GM18502 (cell line): ENCODE measurements at regions not wholly inside any gene's neighbourhood (a gene's known extent, or its start where the extent isn't known, plus 50 kb on each side); places are given as distances from the start of the nearest gene placed in this dataset.

Source experiments
- ATAC-seq: cut with Tn5 transposase; IDR thresholded peaks from one replicate; pipeline ENCODE4 v1.9.1; 2021; ENCODE audit warnings: mild to moderate bottlenecking; ENCODE audit not compliant: unreplicated experiment, poor library complexity

DNA sequence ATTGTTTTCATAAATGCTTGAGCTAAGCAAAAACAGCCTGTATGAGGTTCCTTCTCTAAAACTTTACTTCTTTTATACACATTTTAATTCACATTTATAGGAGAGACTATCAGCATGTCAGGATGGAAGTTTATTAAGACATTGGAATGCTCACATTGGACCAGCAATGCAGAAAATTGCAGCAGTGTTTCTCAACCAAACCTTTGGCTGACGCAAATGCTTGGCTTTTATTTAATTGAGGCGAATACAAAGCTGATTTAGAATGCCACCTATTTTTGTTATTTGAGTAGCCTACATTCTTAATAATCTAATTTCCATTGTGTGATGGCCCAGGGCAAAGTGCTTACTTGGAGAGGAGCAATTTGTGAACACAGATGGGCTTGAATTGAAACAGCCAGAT lies 283.2 kb downstream of the ARL4A start:
- no peak for ATAC-seq

DNA sequence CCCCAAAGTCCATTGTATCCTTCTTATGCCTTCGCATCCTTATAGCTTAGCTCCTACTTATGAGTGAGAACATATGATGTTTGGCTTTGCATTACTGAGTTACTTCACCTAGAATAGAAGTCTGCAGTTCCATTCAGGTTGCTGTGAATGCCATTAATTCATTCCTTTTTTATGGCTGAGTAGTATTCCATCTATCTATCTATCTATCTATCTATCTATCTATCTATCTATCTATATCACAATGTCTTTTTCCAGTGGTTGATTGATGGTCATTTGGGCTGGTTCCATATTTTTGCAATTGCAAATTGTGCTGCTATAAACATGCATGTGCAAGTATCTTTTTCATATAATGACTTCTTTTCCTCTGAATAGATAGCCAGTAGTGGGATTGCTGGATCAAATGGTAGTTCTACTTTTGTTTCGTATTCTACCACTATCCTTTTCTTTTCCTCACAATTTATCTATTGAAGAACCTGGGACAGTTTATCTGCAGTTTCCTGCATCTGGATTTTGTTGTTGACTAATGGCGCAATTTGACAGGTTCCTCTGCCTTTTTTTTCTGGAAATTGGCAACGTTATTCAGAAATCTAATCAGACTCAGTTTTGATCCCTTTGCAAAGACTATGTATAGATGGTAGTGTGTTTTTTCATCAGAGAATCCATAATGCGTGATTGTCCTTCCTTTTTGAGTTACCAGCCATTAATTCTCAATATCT lies 287.2 kb downstream of the ARL4A start:
- no peak for ATAC-seq

- ATAC-seq = no peak
Observed at GRCh38 chr7:12975412-12975811, 288.0 kb downstream of the ARL4A start.

- ATAC-seq = no peak
Observed at GRCh38 chr7:12979181-12979580, 291.7 kb downstream of the ARL4A start.

- ATAC-seq = no peak
Observed at GRCh38 chr7:12982178-12982577, 294.7 kb downstream of the ARL4A start.

GRCh38 chr7:12984117-12984516 lies 296.7 kb downstream of the ARL4A start:
- no peak for ATAC-seq

DNA sequence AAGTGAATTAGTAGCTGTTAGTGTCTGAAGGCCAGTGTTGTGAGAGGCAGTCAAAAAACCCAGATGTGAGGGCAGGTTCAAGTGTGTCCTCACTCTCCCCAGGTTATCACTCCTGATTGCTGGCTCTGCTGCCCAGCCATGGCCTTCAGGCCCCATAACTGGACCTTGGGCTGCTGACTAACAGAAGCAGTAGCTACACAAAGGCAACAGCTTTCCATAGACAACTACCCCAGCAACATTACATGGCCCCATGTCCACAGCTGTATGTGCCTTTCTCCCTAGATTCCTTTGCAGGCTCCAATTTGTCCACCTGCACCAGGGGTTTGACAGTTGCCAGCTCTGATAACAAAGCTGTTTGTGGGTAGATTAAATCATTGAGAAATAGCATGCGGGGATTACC lies 297.8 kb downstream of the ARL4A start:
- ATAC-seq = no peak

- no peak for ATAC-seq
Observed at GRCh38 chr7:12985752-12986151, 298.3 kb downstream of the ARL4A start.

- no peak for ATAC-seq
Observed at GRCh38 chr7:12987238-12987637, 299.8 kb downstream of the ARL4A start.

DNA sequence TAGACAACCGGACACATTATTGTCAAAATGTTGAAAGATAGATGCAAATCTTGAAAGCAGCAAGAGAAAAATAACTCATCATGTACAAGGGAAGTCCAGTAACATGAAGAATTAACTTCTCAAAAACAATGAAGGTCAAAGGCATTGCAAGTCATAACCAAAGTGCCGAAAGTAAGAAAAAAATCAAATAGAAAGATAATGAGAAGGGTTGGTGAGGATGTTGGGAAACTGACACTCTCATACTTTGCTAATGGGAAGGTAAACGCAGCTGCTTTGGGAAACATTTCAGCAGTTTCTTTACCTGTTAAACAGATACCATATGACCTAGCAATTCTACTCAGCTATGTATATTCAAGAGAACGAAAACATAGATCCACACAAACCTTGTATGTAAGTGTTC lies 303.0 kb downstream of the ARL4A start:
- ATAC-seq = no peak

- ATAC-seq = no peak
Observed at GRCh38 chr7:12993025-12993424, 305.6 kb downstream of the ARL4A start.

- ATAC-seq = no peak
Observed at GRCh38 chr7:12995912-12996469, 308.6 kb downstream of the ARL4A start.

DNA sequence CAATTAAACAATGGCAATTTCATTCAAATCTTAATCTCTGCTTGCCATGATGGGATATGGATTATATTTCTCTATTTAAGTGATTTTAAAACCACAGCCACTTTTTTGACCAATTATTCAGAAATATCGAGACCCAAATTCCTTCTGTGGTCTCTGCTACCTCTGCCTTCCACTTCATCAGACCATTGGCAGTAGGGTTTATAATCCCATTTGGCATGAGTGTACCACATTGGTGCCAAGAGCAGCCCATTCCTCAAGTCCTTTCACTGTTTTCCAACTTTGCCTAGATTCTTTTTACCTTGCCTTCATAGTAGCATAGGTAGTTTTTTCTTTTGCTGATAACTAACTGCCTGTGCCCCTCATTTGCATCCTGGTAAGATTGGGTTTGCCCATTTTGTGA lies 319.9 kb downstream of the ARL4A start:
- ATAC-seq = no peak

- no peak for ATAC-seq
Observed at GRCh38 chr7:13009517-13009916, 322.1 kb downstream of the ARL4A start.

DNA sequence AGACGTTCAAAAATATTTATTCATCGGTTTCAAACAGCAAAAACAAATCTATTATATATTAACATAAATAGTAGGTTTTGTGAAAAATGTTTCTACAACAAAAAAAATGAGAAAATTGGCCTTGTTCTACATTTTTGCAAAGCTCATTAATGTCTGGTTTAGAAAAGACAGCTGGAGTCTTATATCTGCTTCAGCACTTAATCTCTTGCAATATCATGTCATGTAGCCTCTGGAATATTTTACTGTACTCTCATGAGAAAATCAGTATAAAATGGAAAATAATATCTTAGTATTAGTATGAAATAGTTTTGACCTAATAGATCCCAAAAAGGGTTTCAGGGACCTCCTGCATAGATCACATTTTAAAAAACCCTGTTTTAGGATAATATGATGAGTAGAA lies 326.6 kb downstream of the ARL4A start:
- ATAC-seq = no peak

DNA sequence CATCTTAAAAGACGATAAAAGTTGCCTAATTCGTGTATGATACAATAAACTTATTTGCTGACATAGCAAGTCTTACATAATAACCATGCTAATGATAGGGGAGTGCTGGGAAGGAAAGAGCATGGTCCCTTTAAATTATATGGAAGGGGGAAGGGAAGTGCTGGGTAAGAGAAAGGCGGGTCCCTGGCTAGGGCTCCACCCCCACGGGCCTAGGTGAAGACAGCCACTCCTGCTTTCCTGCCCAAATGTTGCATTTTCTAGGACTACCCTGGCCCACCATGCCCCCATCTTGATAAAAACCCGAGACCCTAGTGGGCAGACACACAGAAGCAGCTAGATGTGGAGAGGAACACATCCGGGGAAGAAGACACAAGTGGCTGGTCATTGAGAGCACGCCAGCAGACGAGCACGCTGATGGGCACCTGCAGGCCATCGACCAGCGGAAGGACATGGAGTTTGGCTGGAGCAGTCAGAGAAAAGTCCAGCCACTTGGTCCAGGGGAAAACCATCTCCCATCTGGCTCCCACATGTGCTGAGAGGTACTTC lies 328.7 kb downstream of the ARL4A start:
- no peak for ATAC-seq

- no peak for ATAC-seq
Observed at GRCh38 chr7:13016592-13017332, 329.3 kb downstream of the ARL4A start.

DNA sequence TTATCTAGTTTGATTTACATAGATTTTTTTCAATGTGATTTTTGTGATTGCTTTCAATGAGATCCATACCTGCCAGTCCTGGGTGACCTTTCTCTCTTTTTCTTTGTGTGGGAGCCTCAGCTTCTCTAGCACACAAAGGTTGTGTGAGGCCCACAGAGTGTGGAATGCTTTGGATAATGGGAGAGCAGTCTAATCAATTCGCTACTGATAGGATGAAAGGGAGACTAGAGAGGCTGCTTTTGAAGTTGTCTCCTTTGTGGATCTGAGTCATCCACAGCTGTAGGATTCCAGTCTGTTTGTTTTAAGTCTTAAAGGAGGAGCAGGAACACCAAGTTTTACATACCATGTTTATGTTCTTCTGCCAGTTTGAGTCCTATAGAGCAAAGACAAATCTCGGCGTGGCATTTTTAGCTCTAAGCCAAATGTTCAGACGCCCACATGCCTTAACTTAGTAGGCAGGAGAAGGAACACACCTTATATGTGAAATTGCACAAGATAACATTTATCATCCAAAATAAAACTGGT lies 330.0 kb downstream of the ARL4A start:
- no peak for ATAC-seq

DNA sequence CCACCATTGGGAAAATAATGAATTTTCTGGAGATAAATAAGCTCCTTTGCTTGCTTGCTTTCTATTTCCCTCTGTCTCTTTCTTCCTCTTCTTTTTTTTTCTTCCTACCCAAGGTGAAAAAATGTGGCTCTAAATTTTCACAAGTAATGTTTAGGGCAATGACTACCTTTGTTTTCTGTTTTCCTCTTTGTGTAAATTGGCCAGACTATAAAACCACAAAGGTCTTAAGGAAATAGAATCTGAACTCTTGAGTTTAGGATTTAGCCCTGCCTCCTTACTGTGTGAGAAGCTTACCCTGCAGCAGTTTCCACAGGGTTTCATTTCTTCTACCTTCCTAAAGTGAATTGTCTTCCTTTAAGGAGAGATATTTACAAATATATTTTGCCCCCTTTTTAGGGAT lies 330.4 kb downstream of the ARL4A start:
- ATAC-seq = no peak

DNA sequence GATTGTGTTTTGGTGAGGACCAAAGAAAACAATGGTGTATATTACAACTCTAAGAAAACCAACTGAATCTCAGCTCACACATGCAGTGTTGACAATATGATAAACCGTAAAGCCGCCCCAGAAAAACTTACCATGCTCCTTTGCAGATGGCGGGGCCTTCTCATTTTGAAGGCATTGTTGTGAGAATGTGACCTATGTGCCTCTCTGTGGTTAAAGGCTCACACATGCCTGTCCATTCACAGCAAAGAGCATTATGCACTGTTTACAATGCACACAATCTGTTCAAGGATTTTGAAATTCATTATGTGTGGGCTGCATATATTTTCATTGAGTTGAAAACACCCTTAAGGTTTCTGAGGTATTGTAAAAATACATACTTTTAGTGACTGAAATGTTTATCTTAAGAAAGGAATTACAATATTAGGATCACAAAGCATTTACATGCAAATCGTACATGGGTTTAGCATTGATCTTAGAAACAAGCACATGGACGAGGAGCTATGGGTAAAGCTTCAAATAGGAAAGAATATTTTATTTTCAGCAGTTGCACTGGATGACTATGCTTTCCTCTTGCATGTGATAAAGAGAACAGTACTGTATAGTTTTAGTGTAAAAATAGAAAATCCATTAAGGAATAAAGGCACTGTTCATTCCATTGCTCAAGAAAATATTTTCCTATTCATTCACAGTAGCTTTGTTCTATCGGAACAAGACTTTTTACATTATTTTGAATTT lies 334.3 kb downstream of the ARL4A start:
- no peak for ATAC-seq
